GM19455 (cell line): ENCODE measurements at regions not wholly inside any gene's neighbourhood (a gene's known extent, or its start where the extent isn't known, plus 50 kb on each side); places are given as distances from the start of the nearest gene placed in this dataset.

ENCODE experiments used
- ATAC-seq: cut with Tn5 transposase; IDR thresholded peaks from one replicate; pipeline ENCODE4 v1.9.1; 2021; ENCODE audit not compliant: unreplicated experiment

DNA sequence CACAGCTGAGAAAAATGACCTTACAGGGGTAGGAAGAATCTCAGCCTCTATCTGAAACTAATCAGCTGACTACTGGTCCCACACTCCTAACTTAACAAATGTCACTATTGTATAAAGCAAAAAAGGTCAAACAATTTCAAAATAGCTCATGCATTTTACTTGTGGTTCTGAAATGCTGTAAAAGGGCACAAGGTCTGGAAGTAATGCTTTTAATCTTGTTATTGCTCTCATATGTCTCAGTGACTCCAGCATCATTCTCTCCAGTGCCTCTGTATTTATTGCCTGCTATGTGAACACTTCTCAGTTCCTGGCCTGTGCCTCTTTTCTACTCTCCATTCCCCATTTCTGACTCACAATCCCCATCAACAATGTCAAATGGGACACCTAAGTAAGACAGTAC lies 937.7 kb downstream of the CDH11 start:
- no peak for ATAC-seq

DNA sequence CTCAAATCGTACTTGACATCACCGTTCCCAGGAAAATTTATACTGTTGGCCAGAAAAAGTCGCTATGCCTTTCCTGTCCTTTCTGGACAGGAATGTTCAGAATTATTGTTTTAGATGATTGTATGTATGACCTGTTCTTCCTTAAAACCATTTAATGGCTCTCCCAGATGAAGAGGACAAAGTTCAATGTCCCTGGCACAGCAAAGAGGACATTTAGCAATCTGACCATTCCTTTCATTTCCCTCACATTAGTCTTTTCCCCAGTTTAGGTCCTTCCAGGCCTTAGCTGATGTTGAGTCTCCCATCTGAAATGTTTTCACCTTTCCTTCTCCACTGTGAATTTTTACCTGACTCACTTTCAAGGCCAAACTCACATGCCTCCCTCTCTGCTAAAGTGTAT lies 938.9 kb downstream of the CDH11 start:
- ATAC-seq, result no peak

DNA sequence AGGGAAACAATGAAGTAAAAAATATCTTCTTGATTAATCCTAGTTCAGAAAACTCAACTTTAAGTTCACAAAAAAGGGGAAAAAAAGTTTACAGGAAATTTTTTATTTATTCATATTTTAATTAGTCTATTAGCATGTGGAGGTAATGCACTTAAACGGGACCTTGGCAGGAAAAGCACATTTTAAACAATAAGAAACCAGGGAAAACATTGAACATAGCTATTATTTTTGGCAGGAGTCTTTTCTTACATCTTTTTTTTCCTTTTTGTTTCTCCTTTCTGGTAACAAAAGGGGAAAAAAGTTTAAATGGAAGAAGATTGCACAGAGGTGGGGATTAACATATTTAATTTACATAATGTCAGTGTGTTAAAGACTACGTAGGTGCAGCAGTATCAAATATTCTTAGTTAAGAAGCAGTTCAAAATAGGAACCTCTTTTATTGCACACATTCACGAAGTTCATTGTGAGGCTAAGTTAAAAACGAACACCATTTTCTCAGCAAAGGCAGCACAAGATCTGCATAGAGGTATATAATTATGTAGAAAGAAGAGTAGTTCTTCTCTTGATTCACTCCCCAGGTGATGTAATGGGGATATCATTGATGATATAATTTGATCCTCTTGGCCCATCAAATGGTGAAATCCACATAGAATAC lies 940.5 kb downstream of the CDH11 start:
- no peak for ATAC-seq

DNA sequence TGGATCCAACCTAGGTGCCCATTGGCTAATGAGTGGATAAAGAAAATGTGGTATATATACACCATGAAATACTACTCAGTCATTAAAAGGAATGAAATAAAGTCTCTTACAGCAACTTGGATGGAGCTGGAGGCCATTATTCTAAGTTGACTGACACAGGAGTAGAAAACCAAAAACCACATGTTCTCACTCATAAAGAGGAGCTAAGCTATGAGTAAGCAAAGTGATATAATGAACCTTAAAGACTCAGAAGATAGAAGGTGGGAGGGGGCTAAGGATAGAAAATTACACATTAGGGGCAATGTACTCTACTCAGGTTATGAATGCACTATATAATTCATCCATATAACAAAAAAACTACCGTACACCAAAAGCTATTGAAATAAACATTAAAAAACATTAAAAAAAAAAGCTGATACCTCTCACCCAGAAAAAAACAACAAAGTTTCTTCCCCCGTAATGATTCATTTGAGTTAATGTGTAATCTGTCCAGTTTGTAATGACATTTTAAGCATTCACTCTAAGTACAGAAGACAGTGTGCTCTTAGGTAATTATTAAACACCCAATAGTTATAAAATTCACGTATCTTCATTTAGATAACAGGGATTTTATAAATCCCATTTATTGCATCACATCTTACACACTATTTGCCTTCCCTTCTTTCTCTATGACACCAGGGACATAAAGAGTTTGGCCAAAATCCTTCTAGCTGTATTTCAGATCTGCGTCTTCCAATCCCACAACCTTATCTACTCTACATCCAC lies 941.5 kb downstream of the CDH11 start:
- ATAC-seq, result no peak

DNA sequence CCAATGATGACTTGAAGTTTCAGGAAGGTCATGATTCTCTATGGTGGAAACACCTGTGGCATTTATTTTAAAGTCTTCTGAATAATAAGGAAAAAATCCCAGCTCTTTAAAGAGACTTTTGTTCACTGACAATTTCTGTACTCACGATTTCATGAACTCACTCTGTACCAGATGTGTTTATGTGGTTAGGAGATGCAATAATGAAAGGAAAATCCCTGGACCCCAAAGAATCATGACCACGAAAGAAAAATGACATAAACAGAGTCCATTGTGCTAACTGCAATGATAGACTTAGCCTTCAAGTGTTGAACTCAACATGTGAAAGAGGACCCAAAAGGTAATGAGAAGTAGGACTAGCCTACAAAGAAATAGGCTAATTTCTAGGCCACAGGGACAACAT lies 947.5 kb downstream of the CDH11 start:
- no peak for ATAC-seq

DNA sequence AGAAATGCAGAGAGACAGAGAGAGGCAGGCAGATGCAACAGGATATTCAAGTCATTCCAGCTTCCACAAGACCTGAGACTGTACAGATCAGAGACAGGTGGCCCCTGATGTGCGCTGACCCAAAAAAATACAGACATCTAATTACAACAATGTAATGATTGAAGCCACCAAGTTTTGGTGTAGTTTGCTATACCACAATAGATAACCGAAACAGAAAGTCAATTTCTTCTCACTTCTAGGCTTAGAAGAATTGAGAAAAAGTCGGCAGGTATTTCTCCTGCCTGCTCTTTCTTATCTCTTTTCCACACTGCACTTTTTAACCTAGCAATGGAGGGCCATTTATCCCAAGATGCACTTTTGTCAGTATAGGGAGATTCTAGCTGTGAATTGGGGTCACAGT lies 949.2 kb downstream of the CDH11 start:
- ATAC-seq, result no peak

DNA sequence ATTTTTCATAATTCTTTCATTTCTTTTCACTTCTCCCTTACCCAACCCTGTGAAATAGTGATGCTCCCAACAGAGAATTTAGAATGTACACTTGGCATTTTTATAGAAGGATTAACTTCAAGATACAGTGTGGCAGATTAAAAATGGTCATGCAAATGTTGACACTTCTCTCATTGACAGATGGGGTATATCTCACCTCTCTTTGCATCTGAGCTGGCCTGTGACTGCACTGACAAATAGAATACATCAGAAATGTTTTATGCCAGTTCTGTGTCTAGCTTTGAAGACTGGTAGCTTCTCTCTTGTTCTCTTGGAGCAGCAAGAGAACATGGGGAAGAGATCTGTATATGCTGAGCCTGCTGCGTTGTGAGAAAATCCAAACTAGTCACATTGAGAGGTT lies 949.6 kb downstream of the CDH11 start:
- ATAC-seq, result no peak

DNA sequence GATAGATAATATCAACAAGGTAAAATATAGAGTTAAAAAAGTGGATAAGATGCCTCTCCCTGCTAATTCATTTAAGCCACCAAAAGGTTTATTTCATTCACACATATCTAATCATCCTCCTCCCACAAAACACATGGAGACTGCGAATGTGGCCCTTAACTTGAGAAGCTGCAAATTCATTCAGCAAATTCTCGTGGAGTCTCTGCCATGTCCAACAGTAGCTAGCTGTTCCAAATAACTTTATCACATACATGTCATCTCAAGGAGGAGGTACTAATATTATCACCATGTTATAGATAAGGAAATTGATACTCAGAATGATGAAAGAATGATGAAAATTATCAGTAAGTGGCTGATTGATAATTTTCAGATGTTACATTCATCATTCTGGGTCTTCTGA lies 950.2 kb downstream of the CDH11 start:
- no peak for ATAC-seq

DNA sequence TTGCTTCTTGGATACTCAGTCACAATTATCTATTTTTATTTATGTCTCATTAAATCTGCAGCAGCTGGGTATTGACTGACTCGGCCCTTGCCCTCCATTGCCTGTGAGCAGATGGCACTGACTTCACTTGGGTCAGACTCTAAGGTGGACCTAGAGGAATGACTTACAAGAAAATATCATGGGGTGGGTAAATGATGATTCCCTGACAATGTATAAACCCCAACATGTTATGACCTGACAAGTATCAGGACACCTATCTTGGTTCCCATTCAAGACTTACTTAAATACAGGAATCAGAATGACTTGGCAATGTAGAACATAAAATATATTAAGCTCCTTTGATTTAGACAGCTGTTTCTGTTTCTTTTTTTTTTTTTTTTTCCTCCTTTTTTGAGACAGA lies 953.5 kb downstream of the CDH11 start:
- ATAC-seq, result no peak

DNA sequence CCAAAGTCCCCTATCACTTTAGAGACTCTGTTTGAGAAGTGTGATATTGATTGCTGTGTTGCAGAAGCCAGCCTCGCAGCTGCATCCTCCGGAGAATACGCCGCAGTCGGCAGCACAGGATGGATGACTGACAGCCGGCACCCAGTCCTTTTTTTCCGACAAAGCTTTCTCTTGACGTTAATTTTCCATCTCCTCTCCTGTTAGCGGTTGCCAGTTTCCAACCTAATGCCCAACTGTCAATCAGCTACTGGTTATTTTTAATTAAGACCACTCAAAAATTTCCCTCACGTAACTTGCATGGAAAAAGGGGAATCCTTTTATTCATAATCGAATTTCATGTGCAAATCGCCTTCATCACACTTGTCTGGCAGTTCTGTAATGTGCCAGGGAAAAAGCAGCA lies 953.9 kb downstream of the CDH11 start:
- ATAC-seq, result no peak

DNA sequence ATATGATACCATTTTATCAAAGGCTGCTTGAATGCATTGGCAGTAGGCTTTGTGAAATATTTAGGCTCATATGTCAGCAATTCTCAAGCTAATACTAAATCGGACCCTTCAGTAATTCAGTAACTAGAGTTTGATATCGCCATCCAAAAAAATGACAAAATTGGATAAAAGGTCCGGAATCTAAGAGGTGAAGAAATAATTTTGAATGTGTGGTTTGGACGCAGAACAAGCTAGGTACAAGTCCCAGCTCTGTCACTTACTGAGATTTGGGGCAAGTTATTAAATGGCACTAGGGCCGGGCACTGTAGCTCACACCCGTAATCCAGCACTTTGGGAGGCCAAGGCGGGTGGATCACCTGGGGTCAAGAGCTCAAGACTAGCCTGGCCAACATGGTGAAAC lies 956.5 kb downstream of the CDH11 start:
- no peak for ATAC-seq

DNA sequence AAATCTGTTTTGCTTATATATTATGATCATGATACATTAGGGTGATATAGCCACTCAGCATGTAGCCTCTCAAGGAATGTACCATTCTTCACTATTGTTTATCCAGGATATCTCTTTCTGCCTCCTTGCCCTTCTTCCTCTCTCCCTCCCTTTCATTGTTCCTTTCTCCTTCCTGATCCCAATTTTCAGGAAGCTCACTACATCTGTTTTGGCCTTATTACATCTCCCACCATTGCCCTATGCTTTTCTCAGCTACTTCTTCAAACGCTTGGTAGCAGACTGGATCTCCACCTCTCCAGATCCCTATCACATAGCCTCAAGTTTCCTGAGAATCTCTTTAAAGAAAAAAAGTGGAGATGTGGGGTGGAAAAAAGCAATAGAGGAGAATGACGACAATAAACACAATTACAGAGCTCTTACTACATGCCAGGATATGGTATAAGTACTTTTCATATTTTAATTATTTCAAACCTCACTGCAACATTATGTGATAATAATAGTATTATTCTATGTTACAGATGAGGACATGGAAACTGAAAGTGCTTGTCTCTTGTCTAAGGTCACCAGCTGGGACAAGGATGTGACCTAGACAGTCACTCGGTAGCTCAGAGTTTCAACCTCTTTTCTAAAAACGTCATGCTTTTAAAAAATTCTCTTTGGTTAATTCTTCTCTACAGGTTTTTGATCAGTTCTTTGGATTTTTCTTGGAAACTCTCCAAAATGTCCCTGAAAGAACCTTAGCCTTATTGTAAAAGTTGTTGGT lies 959.1 kb downstream of the CDH11 start:
- ATAC-seq, result no peak

DNA sequence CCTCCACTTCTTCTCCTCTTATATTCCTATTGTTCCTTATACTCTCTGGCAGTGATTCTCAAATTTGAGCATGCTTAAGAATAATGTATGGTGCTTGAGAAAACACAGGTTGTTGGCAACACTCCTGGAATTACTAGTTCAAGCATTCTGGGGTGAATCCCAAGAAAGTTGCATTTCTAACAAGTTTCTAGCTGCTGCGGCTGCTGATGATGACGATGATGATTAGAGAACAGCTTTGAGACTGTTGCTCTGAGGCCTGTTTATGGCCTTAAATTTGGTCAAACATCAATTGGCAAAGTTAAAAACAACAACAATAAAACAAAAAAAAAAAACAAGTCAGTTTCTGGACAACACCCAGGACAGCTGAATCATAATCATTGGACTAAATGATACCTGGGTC lies 961.9 kb downstream of the CDH11 start:
- no peak for ATAC-seq

DNA sequence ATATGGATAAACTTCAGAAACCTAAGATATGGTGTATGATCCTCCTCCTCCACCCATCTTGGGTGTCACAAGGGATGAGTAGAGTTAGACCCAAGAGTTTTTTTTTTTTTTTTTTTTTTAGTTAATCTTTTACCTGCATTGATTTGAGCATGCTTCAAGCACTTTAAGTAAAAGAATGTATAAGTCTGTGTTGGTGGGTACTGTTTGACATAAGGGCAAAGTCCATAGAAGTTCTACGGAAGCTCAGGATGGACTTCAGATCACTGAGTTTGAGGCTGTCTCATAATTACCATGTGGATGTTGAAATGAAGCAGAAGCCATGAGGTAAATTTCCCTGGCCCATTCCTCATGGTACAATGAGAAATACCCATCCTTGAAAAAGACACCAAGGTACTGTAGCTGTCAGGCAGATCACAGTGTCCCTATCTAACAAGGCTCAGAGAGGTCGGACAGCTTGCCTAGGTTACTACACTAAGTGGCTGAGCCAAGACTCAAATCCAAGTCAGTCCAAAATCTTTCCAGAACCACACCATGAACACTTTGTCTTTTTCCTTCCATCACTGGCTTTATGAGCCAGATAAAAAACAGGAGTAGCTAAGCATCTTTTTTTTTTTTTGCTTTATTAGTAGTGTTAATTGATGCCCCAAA lies 962.8 kb downstream of the CDH11 start:
- no peak for ATAC-seq

DNA sequence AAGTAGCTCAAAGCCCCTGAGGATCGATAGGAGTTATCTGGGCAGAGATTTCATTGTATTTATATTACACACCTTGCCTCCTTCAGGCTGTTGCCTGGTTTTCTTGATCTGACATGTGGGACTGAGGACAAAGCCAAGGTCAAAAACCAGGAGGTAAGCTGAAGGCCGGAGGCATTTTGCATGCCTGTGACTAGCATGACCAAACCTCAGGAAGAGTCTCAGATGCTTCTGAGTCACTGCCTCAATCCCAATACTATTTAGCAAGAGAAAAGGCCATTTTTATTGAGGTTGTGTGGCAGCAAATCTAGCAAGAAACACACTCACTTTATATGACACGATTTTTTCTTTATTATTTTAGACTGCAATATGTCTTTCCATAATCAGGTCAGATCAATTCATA lies 968.1 kb downstream of the CDH11 start:
- no peak for ATAC-seq

DNA sequence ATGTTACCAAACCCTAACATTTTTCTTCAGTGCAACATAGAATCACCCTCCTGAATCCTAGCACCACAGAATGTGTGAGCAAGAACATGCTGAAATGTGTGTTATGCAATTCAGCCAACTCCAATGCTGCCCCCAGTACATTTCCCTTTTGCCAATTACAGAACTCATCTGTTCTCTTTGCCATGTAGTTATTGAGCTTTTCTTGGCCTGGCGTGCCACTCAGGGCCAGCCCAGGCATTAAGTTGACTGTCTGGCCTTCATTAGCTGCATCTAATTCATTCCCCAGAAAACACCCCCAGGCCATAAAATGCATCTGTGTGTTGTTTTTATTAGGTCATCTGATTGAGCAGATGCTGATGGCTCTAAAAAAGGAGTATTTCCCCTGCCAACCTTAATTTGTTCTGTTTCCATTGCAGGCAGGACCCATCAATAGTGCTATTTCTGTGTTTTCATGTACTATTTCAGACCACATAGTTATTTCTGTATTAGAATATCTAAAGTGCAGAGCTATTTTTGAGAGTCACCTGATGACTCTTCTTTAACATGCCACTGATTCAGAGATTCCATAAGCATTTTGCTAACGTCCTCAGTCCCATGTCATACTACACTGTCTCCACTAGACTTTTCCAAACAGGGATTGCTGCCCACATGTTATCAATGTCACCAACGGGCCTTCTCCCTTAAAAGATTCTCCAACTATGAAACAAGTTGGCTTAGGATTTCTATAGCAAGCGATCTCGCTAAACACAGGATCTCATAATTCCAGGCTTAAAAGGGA lies 969.7 kb downstream of the CDH11 start:
- no peak for ATAC-seq

DNA sequence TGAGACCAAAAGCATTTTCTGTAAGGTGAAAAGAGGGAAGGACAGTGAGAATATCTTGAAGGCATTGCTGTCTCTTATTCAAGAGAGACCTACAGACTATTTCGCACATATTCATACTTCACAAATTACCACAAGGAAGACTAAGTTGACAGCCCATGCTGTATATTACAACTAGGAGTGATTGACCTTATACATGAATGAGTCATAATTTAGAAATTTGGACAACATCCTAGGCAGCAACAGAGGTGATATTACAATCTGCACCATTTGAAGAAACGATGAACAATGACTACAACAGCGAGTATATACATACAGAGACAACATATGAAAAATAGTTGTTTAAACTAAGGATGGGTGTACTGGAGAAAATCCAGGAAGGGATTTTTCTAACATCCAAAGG lies 971.7 kb downstream of the CDH11 start:
- no peak for ATAC-seq

DNA sequence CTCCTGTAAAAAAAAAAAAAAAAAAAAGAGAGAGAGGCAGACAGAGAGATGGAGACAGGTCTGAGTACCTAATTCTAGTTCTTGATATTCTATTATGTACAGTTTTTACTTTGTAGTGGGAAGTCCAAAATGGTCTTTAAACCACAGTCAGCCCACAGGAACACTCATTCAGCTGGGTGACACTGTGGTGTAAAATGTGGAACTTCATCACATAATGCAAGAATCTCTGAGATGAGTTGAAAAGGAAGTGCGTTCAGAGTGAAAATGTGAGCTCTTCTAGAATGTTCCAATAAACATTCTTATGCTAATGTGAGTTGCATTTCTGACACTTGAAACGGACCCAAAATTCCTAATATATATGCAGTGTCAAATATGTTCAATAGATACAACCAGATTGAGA lies 972.1 kb downstream of the CDH11 start:
- no peak for ATAC-seq

DNA sequence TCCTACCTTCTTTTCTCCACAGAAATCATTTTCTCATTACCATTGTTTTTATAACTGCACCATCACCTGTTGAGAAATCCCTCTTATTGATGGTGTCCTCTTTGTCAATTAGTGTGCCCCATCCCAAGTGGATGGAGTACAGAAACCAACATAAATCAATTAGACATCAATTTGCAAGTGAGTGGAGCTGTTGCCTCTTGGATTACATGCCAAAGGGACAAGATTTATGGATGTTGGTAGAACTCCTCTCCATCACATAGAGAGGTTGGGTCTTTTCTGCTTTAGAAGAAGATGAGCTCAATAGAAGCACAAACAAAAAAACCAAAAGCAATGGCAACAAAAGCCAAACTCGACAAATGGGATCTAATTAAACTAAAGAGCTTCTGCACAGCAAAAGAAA lies 973.5 kb downstream of the CDH11 start:
- no peak for ATAC-seq

DNA sequence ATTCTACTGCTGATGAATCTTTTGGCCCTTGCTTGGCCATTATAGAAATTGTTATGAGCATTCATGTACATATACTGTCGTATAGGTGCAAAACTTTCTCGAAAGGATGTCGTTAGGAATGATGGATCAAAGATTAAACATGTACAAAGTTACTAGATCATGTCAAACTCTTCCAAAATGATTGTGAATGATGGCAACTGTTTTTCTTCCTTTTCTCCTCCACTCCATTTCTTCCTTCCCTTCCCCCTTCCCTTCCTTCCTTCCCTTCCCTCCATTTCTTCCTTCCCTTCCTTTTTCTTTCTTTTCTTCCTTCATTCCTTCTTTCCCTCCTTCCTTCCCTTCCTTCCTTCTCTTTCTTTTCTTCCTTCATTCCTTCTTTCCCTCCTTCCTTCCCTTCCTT lies 973.9 kb downstream of the CDH11 start:
- no peak for ATAC-seq

DNA sequence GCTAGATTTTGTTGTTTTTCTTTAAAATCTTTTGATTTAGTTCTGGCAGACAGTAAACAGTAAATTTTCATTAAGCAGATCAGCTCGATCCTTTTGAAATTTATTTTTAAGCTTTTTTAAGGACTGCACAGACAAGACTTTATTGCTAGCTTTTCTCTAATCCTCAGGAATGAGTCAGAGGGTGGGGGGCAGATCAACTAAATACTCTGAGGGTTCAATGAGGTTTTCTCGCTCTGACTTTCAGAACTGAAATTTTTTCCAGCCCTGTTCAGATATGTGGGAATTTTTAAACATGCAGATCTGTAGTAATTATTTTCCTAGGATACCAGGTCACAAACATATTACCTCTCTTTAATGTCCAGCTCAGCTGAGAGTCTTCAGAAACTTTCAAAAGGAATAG lies 977.2 kb downstream of the CDH11 start:
- ATAC-seq, result no peak
